NCI-H187 (cell line): ENCODE measurements at regions not wholly inside any gene's neighbourhood (a gene's known extent, or its start where the extent isn't known, plus 50 kb on each side); places are given as distances from the start of the nearest gene placed in this dataset.
"Not testable (repeated sequence)": the region's sequence is repeated elsewhere in the genome, so short reads cannot be mapped to it uniquely, and the experiment has no call there.

Source experiments
- DNase-seq, 2 experiments: peaks; one replicate each; lab custom pipeline; 2025; lab: John Stamatoyannopoulos, UW

- no peak for DNase-seq
Observed at GRCh38 chr11:103806130-103806895, 230.1 kb upstream of the DDI1 start.

- DNase-seq: no peak
Observed at GRCh38 chr11:103807806-103808205, 228.6 kb upstream of the DDI1 start.

GRCh38 chr11:103808252-103808651, 228.2 kb upstream of the DDI1 start:
- DNase-seq: no peak

- no peak for DNase-seq
Observed at GRCh38 chr11:103811870-103812455, 224.5 kb upstream of the DDI1 start.

GRCh38 chr11:103812680-103813079, 223.8 kb upstream of the DDI1 start:
- DNase-seq: no peak

- DNase-seq: not testable (repeated sequence)
Observed at GRCh38 chr11:103820345-103820744, 216.1 kb upstream of the DDI1 start.

- DNase-seq: no peak
Observed at GRCh38 chr11:103824116-103824515, 212.3 kb upstream of the DDI1 start.

- no peak for DNase-seq
Observed at GRCh38 chr11:103825469-103825868, 211.0 kb upstream of the DDI1 start.

GRCh38 chr11:103826856-103827255, 209.6 kb upstream of the DDI1 start:
- no peak for DNase-seq

- DNase-seq: no peak
Observed at GRCh38 chr11:103829596-103829995, 206.8 kb upstream of the DDI1 start.

- no peak for DNase-seq
Observed at GRCh38 chr11:103830205-103830604, 206.2 kb upstream of the DDI1 start.

- DNase-seq: no peak
Observed at GRCh38 chr11:103832762-103833161, 203.7 kb upstream of the DDI1 start.

GRCh38 chr11:103842191-103842590, 194.2 kb upstream of the DDI1 start:
- no peak for DNase-seq

GRCh38 chr11:103842795-103843194, 193.6 kb upstream of the DDI1 start:
- DNase-seq: no peak

- DNase-seq: no peak
Observed at GRCh38 chr11:103844327-103845215, 191.9 kb upstream of the DDI1 start.

GRCh38 chr11:103845331-103845730, 191.1 kb upstream of the DDI1 start:
- DNase-seq: no peak

- DNase-seq: no peak
Observed at GRCh38 chr11:103848686-103849085, 187.8 kb upstream of the DDI1 start.

- no peak for DNase-seq
Observed at GRCh38 chr11:103849366-103849765, 187.1 kb upstream of the DDI1 start.

- DNase-seq: no peak
Observed at GRCh38 chr11:103850419-103851165, 185.8 kb upstream of the DDI1 start.

GRCh38 chr11:103851166-103851651, 185.2 kb upstream of the DDI1 start:
- DNase-seq: no peak
